SK-N-SH (cell line): ENCODE measurements at regions not wholly inside any gene's neighbourhood (a gene's known extent, or its start where the extent isn't known, plus 50 kb on each side); places are given as distances from the start of the nearest gene placed in this dataset.

Experiments
- CTCF ChIA-PET: fragments of 300-600, 350-600 bp; formaldehyde crosslinking; extraction: SDS; loops from one replicate; lab custom pipeline; 2021; lab: Yijun Ruan, JAX
- POLR2A ChIA-PET: fragments of 350-600 bp; sonication (Branson Sonifier 250); formaldehyde crosslinking; extraction: SDS; loops from one replicate; lab custom pipeline; 2020; ENCODE audit warnings: antibody characterized with exemption, inconsistent platforms; lab: Yijun Ruan, JAX
- DNase-seq: peaks from one replicate; pipeline ENCODE4 v3.0.0; 2012
- H2AFZ ChIP-seq: fragments of 200-600 bp; sonication (generic); 2 replicates; pipeline ENCODE4 v1.8.1; 2016; ENCODE audit warnings: antibody characterized with exemption, mild to moderate bottlenecking, low read depth
- H3F3A ChIP-seq: fragments of 200-600 bp; sonication (generic); replicated peaks from 2 replicates; pipeline ENCODE3; 2016; ENCODE audit warnings: antibody characterized with exemption, mild to moderate bottlenecking; ENCODE audit not compliant: insufficient read depth
- H3K27ac ChIP-seq, 2 experiments: fragments of 200-500 bp in 1 of 2; fragments of 200-600 bp in 1 of 2; sonication (Bioruptor generic) in 1 of 2; sonication (generic), shearing (Covaris generic) in 1 of 2; 2 replicates each; pipeline versions ENCODE4 v1.5.1 to v1.6.1; 2014 to 2016; ENCODE audit warnings: low read depth in 2 of 2, inconsistent platforms in 1 of 2, low read length in 1 of 2, mild to moderate bottlenecking in 1 of 2, mixed read lengths in 1 of 2
- H3K27me3 ChIP-seq: fragments of 200-600 bp; sonication (generic), shearing (Covaris generic); 2 replicates; pipeline ENCODE4 v1.6.1; 2016; ENCODE audit warnings: mixed run types; ENCODE audit not compliant: insufficient read depth
- H3K36me3 ChIP-seq, 2 experiments: fragments of 200-500 bp in 1 of 2; fragments of 200-600 bp in 1 of 2; sonication (Bioruptor generic) in 1 of 2; sonication (generic) in 1 of 2; replicated peaks in 1 of 2; 2 replicates each; pipeline versions ENCODE3 to v1.5.1; 2014 to 2016; ENCODE audit warnings: low read length in 1 of 2, mild to moderate bottlenecking in 1 of 2; ENCODE audit not compliant: insufficient read depth in 2 of 2, control insufficient read depth in 1 of 2
- H3K4me1 ChIP-seq, 2 experiments: fragments of 200-500 bp in 1 of 2; fragments of 200-600 bp in 1 of 2; sonication (Bioruptor generic) in 1 of 2; sonication (generic), shearing (Covaris generic) in 1 of 2; 2 replicates each; pipeline versions ENCODE4 v1.5.1 to v1.6.1; 2014 to 2016; ENCODE audit warnings: low read depth in 1 of 2, low read length in 1 of 2, mixed run types in 1 of 2; ENCODE audit not compliant: insufficient read depth in 2 of 2, control insufficient read depth in 1 of 2
- H3K4me2 ChIP-seq: fragments of 200-600 bp; sonication (generic), shearing (Covaris generic); 2 replicates; pipeline ENCODE4 v1.6.1; 2017; ENCODE audit warnings: mixed run types
- H3K4me3 ChIP-seq, 2 experiments: fragments of 200-500 bp in 1 of 2; fragments of 200-600 bp in 1 of 2; sonication (Bioruptor generic) in 1 of 2; sonication (generic), shearing (Covaris generic) in 1 of 2; 2 replicates each; pipeline versions ENCODE4 v1.5.1 to v1.8.1; 2014 to 2016; ENCODE audit warnings: low read depth in 2 of 2, inconsistent platforms in 1 of 2, low read length in 1 of 2, mild to moderate bottlenecking in 1 of 2, mixed read lengths in 1 of 2, moderate library complexity in 1 of 2
- H3K79me2 ChIP-seq: fragments of 200-600 bp; sonication (generic); 2 replicates; pipeline ENCODE4 v1.8.1; 2017; ENCODE audit warnings: mild to moderate bottlenecking; ENCODE audit not compliant: insufficient read depth
- H3K9ac ChIP-seq: fragments of 200-600 bp; sonication (generic); 2 replicates; pipeline ENCODE4 v1.6.1; 2017; ENCODE audit warnings: mixed run types
- H3K9me2 ChIP-seq: fragments of 200-600 bp; sonication (generic); 2 replicates; pipeline ENCODE4 v1.6.1; 2017; ENCODE audit warnings: mixed run types
- H3K9me3 ChIP-seq: fragments of 200-600 bp; sonication (generic); 2 replicates; pipeline ENCODE4 v1.6.1; 2017; ENCODE audit warnings: mixed run types, mild to moderate bottlenecking, moderate library complexity
- H4K20me1 ChIP-seq: fragments of 200-600 bp; sonication (generic); 2 replicates; pipeline ENCODE4 v1.6.1; 2017; ENCODE audit warnings: mild to moderate bottlenecking, mixed run types; ENCODE audit not compliant: insufficient read depth
- CHD2 ChIP-seq: fragments of 150-350 bp; IDR thresholded peaks from 2 replicates; pipeline ENCODE4 v1.6.1; 2018; ENCODE audit warnings: low read length; ENCODE audit not compliant: partially characterized antibody
- CTCF ChIP-seq: fragments of 200-600 bp; sonication (generic); IDR thresholded peaks from 2 replicates; pipeline ENCODE4 v1.6.1; 2017; ENCODE audit warnings: antibody characterized with exemption, mild to moderate bottlenecking, moderate library complexity
- ELF1 ChIP-seq: IDR thresholded peaks from 2 replicates; pipeline ENCODE4 v1.4.0; 2012
- EP300 ChIP-seq, 2 experiments: IDR thresholded peaks; 2 replicates each; pipeline versions ENCODE4 v1.4.0 to v1.6.1; 2012; ENCODE audit warnings: borderline replicate concordance in 1 of 2, low read depth in 1 of 2, low read length in 1 of 2
- EZH2phosphoT487 ChIP-seq: fragments of 200-600 bp; sonication (generic); IDR thresholded peaks from 2 replicates; pipeline ENCODE4 v1.6.1; 2017; ENCODE audit warnings: low read depth, mixed run types, mild to moderate bottlenecking, antibody characterized with exemption, moderate library complexity, borderline replicate concordance
- FOXJ3 ChIP-seq: sonication (generic); formaldehyde crosslinking; IDR thresholded peaks from 2 replicates; pipeline ENCODE4 v1.5.1; 2020; ENCODE audit warnings: mild to moderate bottlenecking, missing genetic modification reagents
- GABPA ChIP-seq: IDR thresholded peaks from 2 replicates; pipeline ENCODE4 v1.4.0; 2012; ENCODE audit warnings: low read depth, mild to moderate bottlenecking
- GATA2 ChIP-seq: sonication (generic); formaldehyde crosslinking; IDR thresholded peaks from 2 replicates; pipeline ENCODE4 v1.5.0; 2020; ENCODE audit warnings: mild to moderate bottlenecking, missing genetic modification reagents
- IRF3 ChIP-seq: fragments of 150-350 bp; IDR thresholded peaks from 2 replicates; pipeline ENCODE4 v1.6.1; 2016; ENCODE audit warnings: mild to moderate bottlenecking, low read depth, low read length
- JUND ChIP-seq: IDR thresholded peaks from 2 replicates; pipeline ENCODE4 v1.4.0; 2012
- MAX ChIP-seq: IDR thresholded peaks from 2 replicates; pipeline ENCODE4 v1.4.0; 2012; ENCODE audit warnings: low read depth
- MEF2A ChIP-seq: IDR thresholded peaks from 2 replicates; pipeline ENCODE4 v1.4.0; 2012; ENCODE audit warnings: low read depth, borderline replicate concordance
- NFIC ChIP-seq: IDR thresholded peaks from 2 replicates; pipeline ENCODE4 v1.4.0; 2012; ENCODE audit warnings: borderline replicate concordance
- NRF1 ChIP-seq: IDR thresholded peaks from 2 replicates; pipeline ENCODE4 v1.6.1; 2012; ENCODE audit warnings: low read depth, mild to moderate bottlenecking, low read length
- PBX3 ChIP-seq: IDR thresholded peaks from 2 replicates; pipeline ENCODE4; 2012
- POLR2AphosphoS5 ChIP-seq: IDR thresholded peaks from 2 replicates; pipeline ENCODE4 v1.6.1; 2012; ENCODE audit warnings: low read depth, low read length
- RAD21 ChIP-seq: IDR thresholded peaks from 2 replicates; pipeline ENCODE4 v1.6.1; 2012; ENCODE audit warnings: mild to moderate bottlenecking, low read length
- RCOR1 ChIP-seq: fragments of 150-350 bp; IDR thresholded peaks from 2 replicates; pipeline ENCODE4 v1.6.1; 2017; ENCODE audit warnings: antibody characterized with exemption, low read length
- RXRA ChIP-seq: IDR thresholded peaks from 2 replicates; pipeline ENCODE4 v1.4.0; 2012; ENCODE audit warnings: low read depth, mild to moderate bottlenecking, borderline replicate concordance
- SIN3A ChIP-seq: IDR thresholded peaks from 2 replicates; pipeline ENCODE4 v1.6.1; 2012; ENCODE audit warnings: low read depth, mild to moderate bottlenecking, low read length, moderate library complexity, borderline replicate concordance
- TAF1 ChIP-seq: IDR thresholded peaks from 2 replicates; pipeline ENCODE4 v1.6.1; 2012; ENCODE audit warnings: low read depth, mild to moderate bottlenecking, low read length, moderate library complexity, borderline replicate concordance
- TCF12 ChIP-seq: IDR thresholded peaks from 2 replicates; pipeline ENCODE4 v1.4.0; 2012
- TEAD4 ChIP-seq: IDR thresholded peaks from 2 replicates; pipeline ENCODE4 v1.4.0; 2012; ENCODE audit warnings: mild to moderate bottlenecking, borderline replicate concordance; ENCODE audit not compliant: insufficient read depth
- USF1 ChIP-seq: IDR thresholded peaks from 2 replicates; pipeline ENCODE4 v1.4.0; 2012; ENCODE audit warnings: low read depth, borderline replicate concordance
- USF2 ChIP-seq: fragments of 150-350 bp; IDR thresholded peaks from 2 replicates; pipeline ENCODE4 v1.6.1; 2017; ENCODE audit warnings: antibody characterized with exemption, low read length, low read depth, borderline replicate concordance
- ZBTB33 ChIP-seq: IDR thresholded peaks from 2 replicates; pipeline ENCODE4 v1.4.0; 2012; ENCODE audit warnings: low read depth, borderline replicate concordance
- WGBS: methylation state at CpG from one replicate; pipeline ENCODE4 v1.1.6; 2017; ENCODE audit warnings: low lambda C conversion rate; 5-methylcytosine and 5-hydroxymethylcytosine counted together

GRCh38 chr17:72365857-72366414 lies 245.1 kb downstream of the SOX9 start:
- no peak overlapping the region for H3K4me3 ChIP-seq
- H3K27ac ChIP-seq, result no peak overlapping the region; a peak in 1 of 4 replicates
- peaks cover 22 to 33% of the 10 kb centered on the region in 2 experiments for H3K4me1 ChIP-seq
- no peaks in the 10 kb centered on the region for H4K20me1 ChIP-seq
- H3K4me2 ChIP-seq, result no peak overlapping the region
- no peaks in the 10 kb centered on the region for H3K36me3 ChIP-seq
- CTCF ChIA-PET, result interaction anchor here (0.7 to 2.3 kb wide), 3 partner anchors 12 to 245 kb away, joined by 3 to 8 read pairs (median 5); partner anchors contain the start of gene SOX9
- H3F3A ChIP-seq, result no peaks in the 10 kb centered on the region
- no peak overlapping the region for H3K9ac ChIP-seq
- DNase-seq, result no peak
- no peaks in the 10 kb centered on the region for H3K9me2 ChIP-seq
- WGBS, result 78% methylated on average over 5 of the region's 6 CpGs
- POLR2A ChIA-PET, result interaction anchor here (1.1 kb wide), 1 partner anchor 8 kb away, joined by 3 read pairs; no protein-coding TSS in a partner anchor
- no peaks in the 10 kb centered on the region for H3K27me3 ChIP-seq
- H3K9me3 ChIP-seq, result no peaks in the 10 kb centered on the region
- no peak overlapping the region for H2AFZ ChIP-seq
- H3K79me2 ChIP-seq, result no peaks in the 10 kb centered on the region
- TF ChIP-seq MEF2A (no peak), ELF1 (no peak), SIN3A (no peak), USF2 (no peak), TCF12 (peak; percentile 94), JUND (no peak), TAF1 (no peak), TEAD4 (no peak), RCOR1 (no peak), ZBTB33 (no peak), EZH2phosphoT487 (no peak), RAD21 (no peak), USF1 (no peak), CTCF (0 out of 2 replicates have a peak, but pooled peaks have one; percentile 13), PBX3 (peak; percentile 51; the same call in 1 of the 2 replicates), EP300 (IDR thresholded peaks at IDR 0.05; ENCODE audit: borderline replicate concordance in 1 of 2, low read depth in 1 of 2, low read length in 1 of 2) (peak in 1 of 2 experiments; percentile 14; a peak in 1 of 4 replicates), NFIC (peak; percentile 68; the same call in 1 of the 2 replicates), POLR2AphosphoS5 (peak; percentile 64), MAX (peak; percentile 38; the same call in 1 of the 2 replicates), IRF3 (no peak), FOXJ3 (CRISPR knock-in tag) (no peak), GATA2 (no peak), GABPA (no peak), RXRA (no peak), CHD2 (no peak), NRF1 (no peak)
